Dendritic cell treated with granulocyte-macrophage colony-stimulating factor and Interleukin-4, amounts not matched to agents 40 ng/mL and 50 ng/mL, for 4 days (primary cell): ENCODE measurements at regions not wholly inside any gene's neighbourhood (a gene's known extent, or its start where the extent isn't known, plus 50 kb on each side); places are given as distances from the start of the nearest gene placed in this dataset.

Source experiments
- H3K27ac Mint-ChIP-seq: one replicate; pipeline ENCODE4 v1.8.0; 2022; ENCODE audit warnings: mild to moderate bottlenecking, mixed read lengths
- H3K27me3 Mint-ChIP-seq: one replicate; pipeline ENCODE4 v1.8.0; 2022; ENCODE audit warnings: mild to moderate bottlenecking, mixed read lengths
- H3K36me3 Mint-ChIP-seq: one replicate; pipeline ENCODE4 v1.8.0; 2022; ENCODE audit warnings: low read depth, mixed read lengths
- H3K4me1 Mint-ChIP-seq: one replicate; pipeline ENCODE4 v1.8.0; 2022; ENCODE audit warnings: low read depth, mixed read lengths
- H3K4me3 Mint-ChIP-seq: one replicate; pipeline ENCODE4 v1.8.0; 2022; ENCODE audit warnings: mild to moderate bottlenecking, moderate library complexity, mixed read lengths
- H3K9me3 Mint-ChIP-seq: one replicate; pipeline ENCODE4 v1.8.0; 2022; ENCODE audit warnings: mixed read lengths
- intact Hi-C: fragments of 100-400 bp; cut with micrococcal nuclease; formaldehyde crosslinking; loops from one replicate; pipeline ENCODE4 v1.15.0; 2022

DNA sequence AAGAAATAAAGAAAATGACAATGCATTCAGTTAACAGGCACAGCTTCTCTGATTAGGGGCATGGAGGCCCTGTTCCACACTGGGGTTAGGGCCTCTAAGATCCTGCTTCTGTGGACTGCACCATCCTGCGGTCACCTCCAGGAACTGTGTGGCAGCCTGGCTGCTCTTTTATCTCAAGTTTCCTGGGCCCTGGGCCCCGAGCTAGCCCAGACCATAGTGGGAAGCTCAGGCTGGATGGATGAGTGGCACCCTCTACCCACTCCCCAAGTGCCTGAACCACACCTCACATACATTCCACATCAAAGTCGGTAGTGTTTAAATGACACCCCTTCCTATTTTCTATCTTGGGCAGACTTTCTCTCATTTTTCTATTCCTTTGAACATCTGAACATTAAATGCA lies 461.5 kb upstream of the MKI67 start:
- no peak overlapping the region for H3K27ac Mint-ChIP-seq
- no peaks in the 10 kb centered on the region for H3K27me3 Mint-ChIP-seq
- intact Hi-C loops, result no loop called here
- H3K9me3 Mint-ChIP-seq, result peaks cover 6% of the 10 kb centered on the region
- H3K36me3 Mint-ChIP-seq, result no peaks in the 10 kb centered on the region
- no peak overlapping the region for H3K4me3 Mint-ChIP-seq
- H3K4me1 Mint-ChIP-seq, result no peaks in the 10 kb centered on the region

GRCh38 chr10:128588402-128588801 lies 462.2 kb upstream of the MKI67 start:
- no peak overlapping the region for H3K4me3 Mint-ChIP-seq
- H3K9me3 Mint-ChIP-seq, result peaks cover 6% of the 10 kb centered on the region
- intact Hi-C loops, result no loop called here
- H3K36me3 Mint-ChIP-seq, result no peaks in the 10 kb centered on the region
- no peaks in the 10 kb centered on the region for H3K27me3 Mint-ChIP-seq
- no peak overlapping the region for H3K27ac Mint-ChIP-seq
- H3K4me1 Mint-ChIP-seq, result no peaks in the 10 kb centered on the region

GRCh38 chr10:128594688-128595087 lies 468.5 kb upstream of the MKI67 start:
- intact Hi-C loops, result no loop called here
- Mint-ChIP-seq H3K27me3 (no peaks in the 10 kb centered on the region), H3K27ac (no peak overlapping the region), H3K36me3 (no peaks in the 10 kb centered on the region), H3K9me3 (peaks cover 9% of the 10 kb centered on the region), H3K4me1 (no peaks in the 10 kb centered on the region), H3K4me3 (no peak overlapping the region)

DNA sequence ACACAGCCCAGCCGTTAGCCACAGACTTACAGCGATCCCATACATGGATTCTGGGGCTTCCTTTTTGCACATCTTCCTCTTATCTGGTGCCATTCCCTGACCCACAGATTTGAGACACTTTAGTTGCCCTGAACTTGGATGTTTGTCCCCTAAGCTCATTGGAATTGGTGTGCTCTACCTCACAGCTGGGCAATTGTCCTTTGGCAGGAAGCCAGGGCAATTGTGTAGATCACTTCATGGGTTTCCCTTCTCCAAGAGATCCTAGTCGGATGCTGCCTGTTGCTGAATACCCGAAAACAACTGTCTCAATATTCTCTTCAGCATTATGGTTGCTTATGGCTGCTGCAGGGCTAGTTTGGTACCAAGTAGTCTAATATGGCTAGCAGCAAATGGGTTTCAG lies 470.7 kb upstream of the MKI67 start:
- Mint-ChIP-seq H3K4me3 (no peak overlapping the region), H3K36me3 (no peaks in the 10 kb centered on the region), H3K4me1 (no peaks in the 10 kb centered on the region), H3K27me3 (no peaks in the 10 kb centered on the region), H3K9me3 (peaks cover 9% of the 10 kb centered on the region), H3K27ac (no peak overlapping the region)
- intact Hi-C loops, result no loop called here

DNA sequence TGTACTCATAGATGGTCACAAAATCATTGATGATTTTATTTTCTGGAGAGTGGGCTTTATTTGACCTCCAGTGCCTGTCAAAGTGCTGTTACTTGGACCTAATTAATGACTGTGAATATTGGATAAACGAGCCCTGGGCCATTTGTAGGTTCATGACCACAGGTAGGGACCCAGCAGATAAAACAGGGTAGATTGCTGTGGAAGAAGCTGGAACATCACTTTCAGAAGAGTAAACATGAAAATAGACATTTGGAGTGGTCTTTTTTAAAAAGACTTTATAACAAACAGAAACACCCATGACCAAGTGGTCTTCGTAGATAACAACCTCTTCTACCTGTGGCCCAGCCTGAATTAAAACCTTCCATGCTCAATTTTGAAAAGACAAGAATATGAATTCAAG lies 472.8 kb upstream of the MKI67 start:
- no peaks in the 10 kb centered on the region for H3K4me1 Mint-ChIP-seq
- peaks cover 9% of the 10 kb centered on the region for H3K9me3 Mint-ChIP-seq
- intact Hi-C loops, result no loop called here
- H3K4me3 Mint-ChIP-seq, result no peak overlapping the region
- no peaks in the 10 kb centered on the region for H3K27me3 Mint-ChIP-seq
- H3K36me3 Mint-ChIP-seq, result no peaks in the 10 kb centered on the region
- H3K27ac Mint-ChIP-seq, result no peak overlapping the region

DNA sequence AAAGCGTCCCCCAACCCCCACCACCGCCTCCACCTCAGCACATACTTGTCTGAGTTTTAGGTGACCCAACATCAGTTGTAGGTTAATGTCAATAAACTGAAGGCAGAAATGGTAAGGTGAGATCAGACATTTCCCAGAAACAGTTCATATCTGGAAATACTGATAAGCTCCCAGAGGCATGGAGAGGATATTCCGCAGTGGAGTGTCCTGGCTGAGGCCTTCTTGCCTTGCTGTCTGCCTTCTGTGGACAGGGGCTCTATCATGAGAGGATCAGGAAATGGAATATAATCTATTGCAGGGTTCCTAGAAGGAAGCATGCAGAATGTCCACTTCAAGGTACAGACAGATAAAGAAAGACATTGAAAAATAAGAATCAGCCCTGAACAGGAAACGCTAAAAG lies 473.3 kb upstream of the MKI67 start:
- H3K4me3 Mint-ChIP-seq, result no peak overlapping the region
- peaks cover 9% of the 10 kb centered on the region for H3K9me3 Mint-ChIP-seq
- H3K36me3 Mint-ChIP-seq, result no peaks in the 10 kb centered on the region
- intact Hi-C loops, result no loop called here
- no peaks in the 10 kb centered on the region for H3K4me1 Mint-ChIP-seq
- no peaks in the 10 kb centered on the region for H3K27me3 Mint-ChIP-seq
- no peak overlapping the region for H3K27ac Mint-ChIP-seq

GRCh38 chr10:128602183-128602582 lies 476.0 kb upstream of the MKI67 start:
- Mint-ChIP-seq H3K27ac (no peak overlapping the region), H3K36me3 (no peaks in the 10 kb centered on the region), H3K27me3 (no peaks in the 10 kb centered on the region), H3K4me3 (no peak overlapping the region), H3K4me1 (no peaks in the 10 kb centered on the region), H3K9me3 (no peaks in the 10 kb centered on the region)
- intact Hi-C loops, result no loop called here

GRCh38 chr10:128604025-128604424 lies 477.8 kb upstream of the MKI67 start:
- H3K4me3 Mint-ChIP-seq, result no peak overlapping the region
- no peaks in the 10 kb centered on the region for H3K4me1 Mint-ChIP-seq
- intact Hi-C loops, result no loop called here
- no peaks in the 10 kb centered on the region for H3K36me3 Mint-ChIP-seq
- no peaks in the 10 kb centered on the region for H3K9me3 Mint-ChIP-seq
- H3K27ac Mint-ChIP-seq, result no peak overlapping the region
- no peaks in the 10 kb centered on the region for H3K27me3 Mint-ChIP-seq

GRCh38 chr10:128605180-128605579 lies 479.0 kb upstream of the MKI67 start:
- Mint-ChIP-seq H3K27ac (no peak overlapping the region), H3K9me3 (no peaks in the 10 kb centered on the region), H3K36me3 (no peaks in the 10 kb centered on the region), H3K27me3 (no peaks in the 10 kb centered on the region), H3K4me3 (no peak overlapping the region), H3K4me1 (no peaks in the 10 kb centered on the region)
- intact Hi-C loops, result no loop called here

DNA sequence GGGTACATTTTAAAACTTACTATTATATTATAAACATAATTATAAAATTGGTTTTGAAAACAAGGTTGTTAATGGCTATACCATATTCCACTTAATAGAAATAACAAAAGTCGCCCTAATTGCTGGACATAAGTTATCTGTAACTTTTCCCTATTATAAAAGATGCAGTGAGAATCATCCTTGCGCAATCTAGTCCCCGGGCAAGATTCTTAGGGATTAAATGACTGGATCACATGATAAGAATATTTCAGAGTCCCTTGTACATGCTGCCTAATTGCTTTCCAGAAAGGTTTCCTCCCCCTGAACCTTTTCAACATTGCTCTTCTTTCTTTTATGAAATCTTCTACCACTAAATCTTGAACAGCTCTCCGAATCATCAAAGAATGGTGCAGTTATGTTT lies 479.8 kb upstream of the MKI67 start:
- Mint-ChIP-seq H3K9me3 (no peaks in the 10 kb centered on the region), H3K27me3 (no peaks in the 10 kb centered on the region), H3K27ac (no peak overlapping the region), H3K4me1 (no peaks in the 10 kb centered on the region), H3K36me3 (no peaks in the 10 kb centered on the region), H3K4me3 (no peak overlapping the region)
- intact Hi-C loops, result no loop called here

DNA sequence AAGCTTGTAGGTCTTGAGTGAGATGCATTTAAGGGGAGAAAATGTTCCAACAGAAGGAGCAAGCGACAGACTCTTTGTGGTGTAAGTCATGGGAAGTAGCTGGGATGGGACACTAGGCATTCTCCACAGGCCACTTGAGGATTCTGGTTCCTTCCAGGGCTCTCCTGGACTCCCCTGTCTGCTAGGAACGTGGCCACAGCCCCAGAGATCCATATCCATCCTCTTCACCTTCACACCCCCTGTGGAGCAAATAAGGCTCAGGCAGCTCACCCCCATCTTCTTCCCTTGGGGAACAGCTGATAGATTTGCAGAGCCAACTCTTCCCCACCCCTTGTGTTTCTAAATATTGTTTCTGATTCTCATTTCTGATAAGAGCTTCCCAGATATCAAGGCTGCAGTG lies 482.6 kb upstream of the MKI67 start:
- no peaks in the 10 kb centered on the region for H3K27me3 Mint-ChIP-seq
- H3K27ac Mint-ChIP-seq, result no peak overlapping the region
- H3K9me3 Mint-ChIP-seq, result no peaks in the 10 kb centered on the region
- no peak overlapping the region for H3K4me3 Mint-ChIP-seq
- H3K36me3 Mint-ChIP-seq, result no peaks in the 10 kb centered on the region
- intact Hi-C loops, result no loop called here
- H3K4me1 Mint-ChIP-seq, result no peaks in the 10 kb centered on the region

DNA sequence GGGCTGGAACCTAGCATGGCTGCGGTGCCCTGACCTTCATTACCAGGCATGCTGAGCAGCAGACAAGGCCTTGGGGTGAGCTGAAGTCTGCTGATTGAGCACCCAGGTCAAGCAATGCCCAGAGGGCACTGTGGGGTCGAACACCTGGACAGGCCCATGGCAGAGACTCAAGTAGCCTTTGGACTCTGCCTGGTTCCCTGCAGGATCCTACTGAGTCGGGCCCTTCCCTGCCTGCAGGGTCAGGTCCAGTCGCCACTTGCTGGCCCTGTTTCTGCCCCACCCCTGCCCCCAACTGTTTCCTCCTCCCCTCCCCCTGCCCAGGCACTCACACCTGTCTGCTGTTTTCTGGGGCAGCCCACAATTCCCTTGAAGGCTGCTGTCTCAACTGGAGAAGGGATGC lies 483.2 kb upstream of the MKI67 start:
- no peaks in the 10 kb centered on the region for H3K27me3 Mint-ChIP-seq
- H3K4me1 Mint-ChIP-seq, result no peaks in the 10 kb centered on the region
- intact Hi-C loops, result no loop called here
- no peak overlapping the region for H3K27ac Mint-ChIP-seq
- no peaks in the 10 kb centered on the region for H3K9me3 Mint-ChIP-seq
- no peak overlapping the region for H3K4me3 Mint-ChIP-seq
- H3K36me3 Mint-ChIP-seq, result no peaks in the 10 kb centered on the region

GRCh38 chr10:128610113-128610512 lies 483.9 kb upstream of the MKI67 start:
- H3K4me1 Mint-ChIP-seq, result no peaks in the 10 kb centered on the region
- H3K4me3 Mint-ChIP-seq, result no peak overlapping the region
- intact Hi-C loops, result no loop called here
- H3K9me3 Mint-ChIP-seq, result no peaks in the 10 kb centered on the region
- H3K27ac Mint-ChIP-seq, result no peak overlapping the region
- H3K27me3 Mint-ChIP-seq, result no peaks in the 10 kb centered on the region
- H3K36me3 Mint-ChIP-seq, result no peaks in the 10 kb centered on the region

GRCh38 chr10:128612195-128612594 lies 486.0 kb upstream of the MKI67 start:
- no peaks in the 10 kb centered on the region for H3K4me1 Mint-ChIP-seq
- intact Hi-C loops, result no loop called here
- H3K27me3 Mint-ChIP-seq, result no peaks in the 10 kb centered on the region
- no peak overlapping the region for H3K27ac Mint-ChIP-seq
- H3K4me3 Mint-ChIP-seq, result no peak overlapping the region
- no peaks in the 10 kb centered on the region for H3K9me3 Mint-ChIP-seq
- H3K36me3 Mint-ChIP-seq, result no peaks in the 10 kb centered on the region

DNA sequence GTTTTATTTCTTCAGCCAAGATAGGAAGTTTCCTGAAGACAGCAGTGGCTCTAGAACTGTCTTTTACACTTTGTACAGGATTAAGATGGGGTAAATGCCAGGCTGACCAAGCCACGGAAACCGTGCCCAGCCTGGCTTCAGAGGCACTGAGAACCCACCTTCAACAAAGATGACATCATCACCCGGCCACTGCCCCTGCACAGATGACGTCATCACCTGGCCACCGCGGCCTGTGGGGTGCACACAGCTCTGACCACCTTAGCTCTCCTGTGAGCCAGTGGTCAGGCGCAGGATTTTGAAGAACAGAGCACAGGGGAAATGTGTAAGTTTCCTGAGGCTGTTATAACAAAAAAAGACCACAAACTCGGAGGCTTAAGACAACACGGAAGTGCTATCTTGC lies 486.4 kb upstream of the MKI67 start:
- H3K27ac Mint-ChIP-seq, result no peak overlapping the region
- no peaks in the 10 kb centered on the region for H3K9me3 Mint-ChIP-seq
- no peaks in the 10 kb centered on the region for H3K27me3 Mint-ChIP-seq
- intact Hi-C loops, result no loop called here
- no peak overlapping the region for H3K4me3 Mint-ChIP-seq
- no peaks in the 10 kb centered on the region for H3K36me3 Mint-ChIP-seq
- H3K4me1 Mint-ChIP-seq, result no peaks in the 10 kb centered on the region
